ENCODE measurements at regions not wholly inside any gene's neighbourhood (a gene's known extent, or its start where the extent isn't known, plus 50 kb on each side); places are given as distances from the start of the nearest gene placed in this dataset.
"Not testable (repeated sequence)": the region's sequence is repeated elsewhere in the genome, so short reads cannot be mapped to it uniquely, and the experiment has no call there.

DNA sequence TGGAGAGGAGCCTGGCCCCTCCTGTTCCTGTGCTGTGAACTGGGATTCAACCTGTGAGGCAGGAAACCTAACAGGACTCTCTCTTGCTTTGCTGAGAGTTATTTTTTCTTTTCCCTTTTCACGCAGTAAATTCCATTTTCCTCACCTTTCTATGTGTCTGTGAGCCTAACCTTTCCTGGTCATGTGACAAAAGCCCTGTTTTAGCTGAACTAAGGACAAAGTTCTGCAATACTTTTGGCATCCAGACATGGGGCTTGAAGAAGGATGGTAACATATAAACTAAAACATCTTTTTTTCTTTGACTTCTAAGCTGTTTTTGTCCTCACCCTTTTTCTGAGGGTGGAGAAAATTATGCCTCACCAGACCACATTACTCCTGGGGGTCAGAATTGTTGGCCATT is 368.5 kb downstream of the HTR1B start:
- dilution Hi-C loops (cut with MboI; ENCODE audit: extremely low pct_ligation_motif_present, low sequenced_read_pairs): no loop called here
- Histone ChIP-seq H3K27ac (ENCODE audit: control insufficient read depth, insufficient read depth, low read length) (no peak overlapping the region), H3K36me3 (ENCODE audit: control insufficient read depth in 2 of 2, extremely low read depth in 1 of 2, insufficient read depth in 2 of 2, low read length in 2 of 2) (no peaks in the 10 kb centered on the region), H3K4me2 (ENCODE audit: control insufficient read depth, extremely low read depth, insufficient read depth, low read depth, low read length) (no peak overlapping the region), H2AFZ (ENCODE audit: control insufficient read depth, low read length) (no peak overlapping the region), H3K27me3 (ENCODE audit: control insufficient read depth, extremely low read depth, insufficient read depth, low read length) (no peaks in the 10 kb centered on the region), H3K79me2 (ENCODE audit: control insufficient read depth, insufficient read depth, low read length) (no peaks in the 10 kb centered on the region), H4K20me1 (ENCODE audit: control insufficient read depth, extremely low read depth, insufficient read depth, low read length) (no peaks in the 10 kb centered on the region), H3K9me3 (ENCODE audit: control insufficient read depth, low read depth, low read length) (no peaks in the 10 kb centered on the region), H3K4me1 (ENCODE audit: control insufficient read depth, extremely low read depth, insufficient read depth, low read length) (no peaks in the 10 kb centered on the region), H3K9me1 (ENCODE audit: control insufficient read depth, extremely low read depth, insufficient read depth, low read length) (no peaks in the 10 kb centered on the region), H3K9ac (ENCODE audit: control insufficient read depth, extremely low read depth, insufficient read depth, low read length) (no peak overlapping the region), H3K4me3 (ENCODE audit: control insufficient read depth in 2 of 3, extremely low read depth in 1 of 3, insufficient read depth in 2 of 3, low read depth in 1 of 3, low read length in 3 of 3) (no peak overlapping the region)
- TF ChIP-seq EZH2 (IDR thresholded peaks at IDR 0.05; ENCODE audit: low read length): no peak
- FAIRE-seq (no peak), DNase-seq (ENCODE audit: low read depth, low spot score) (no peak)

DNA sequence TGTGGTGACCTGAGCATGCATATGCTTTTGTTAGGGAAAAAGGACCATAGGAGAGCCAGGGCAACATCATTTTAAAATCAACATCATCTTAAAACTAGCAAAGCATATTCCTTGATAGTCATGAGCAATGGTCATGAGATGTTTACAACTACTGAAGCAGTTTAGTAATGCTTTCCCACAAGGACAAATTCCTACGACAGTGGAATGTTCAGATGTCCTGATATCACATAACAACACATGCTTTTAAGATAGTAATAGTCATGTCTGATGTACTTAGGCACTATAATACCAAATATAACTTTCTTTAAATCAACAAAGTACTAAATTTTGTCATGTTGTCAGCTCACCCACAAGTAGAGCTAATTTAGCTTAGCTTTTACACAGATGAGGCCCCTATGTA is 370.3 kb downstream of the HTR1B start:
- Histone ChIP-seq H3K79me2 (ENCODE audit: control insufficient read depth, insufficient read depth, low read length) (no peaks in the 10 kb centered on the region), H3K4me1 (ENCODE audit: control insufficient read depth, extremely low read depth, insufficient read depth, low read length) (no peaks in the 10 kb centered on the region), H3K27me3 (ENCODE audit: control insufficient read depth, extremely low read depth, insufficient read depth, low read length) (no peaks in the 10 kb centered on the region), H3K4me2 (ENCODE audit: control insufficient read depth, extremely low read depth, insufficient read depth, low read depth, low read length) (no peak overlapping the region), H3K27ac (ENCODE audit: control insufficient read depth, insufficient read depth, low read length) (no peak overlapping the region), H3K9ac (ENCODE audit: control insufficient read depth, extremely low read depth, insufficient read depth, low read length) (no peak overlapping the region), H3K36me3 (ENCODE audit: control insufficient read depth in 2 of 2, extremely low read depth in 1 of 2, insufficient read depth in 2 of 2, low read length in 2 of 2) (no peaks in the 10 kb centered on the region), H2AFZ (ENCODE audit: control insufficient read depth, low read length) (no peak overlapping the region), H3K9me1 (ENCODE audit: control insufficient read depth, extremely low read depth, insufficient read depth, low read length) (no peaks in the 10 kb centered on the region), H3K9me3 (ENCODE audit: control insufficient read depth, low read depth, low read length) (no peaks in the 10 kb centered on the region), H3K4me3 (ENCODE audit: control insufficient read depth in 2 of 3, extremely low read depth in 1 of 3, insufficient read depth in 2 of 3, low read depth in 1 of 3, low read length in 3 of 3) (no peak overlapping the region), H4K20me1 (ENCODE audit: control insufficient read depth, extremely low read depth, insufficient read depth, low read length) (no peaks in the 10 kb centered on the region)
- no peak for TF ChIP-seq EZH2 (IDR thresholded peaks at IDR 0.05; ENCODE audit: low read length)
- TF ChIP-seq, protein P1, sequence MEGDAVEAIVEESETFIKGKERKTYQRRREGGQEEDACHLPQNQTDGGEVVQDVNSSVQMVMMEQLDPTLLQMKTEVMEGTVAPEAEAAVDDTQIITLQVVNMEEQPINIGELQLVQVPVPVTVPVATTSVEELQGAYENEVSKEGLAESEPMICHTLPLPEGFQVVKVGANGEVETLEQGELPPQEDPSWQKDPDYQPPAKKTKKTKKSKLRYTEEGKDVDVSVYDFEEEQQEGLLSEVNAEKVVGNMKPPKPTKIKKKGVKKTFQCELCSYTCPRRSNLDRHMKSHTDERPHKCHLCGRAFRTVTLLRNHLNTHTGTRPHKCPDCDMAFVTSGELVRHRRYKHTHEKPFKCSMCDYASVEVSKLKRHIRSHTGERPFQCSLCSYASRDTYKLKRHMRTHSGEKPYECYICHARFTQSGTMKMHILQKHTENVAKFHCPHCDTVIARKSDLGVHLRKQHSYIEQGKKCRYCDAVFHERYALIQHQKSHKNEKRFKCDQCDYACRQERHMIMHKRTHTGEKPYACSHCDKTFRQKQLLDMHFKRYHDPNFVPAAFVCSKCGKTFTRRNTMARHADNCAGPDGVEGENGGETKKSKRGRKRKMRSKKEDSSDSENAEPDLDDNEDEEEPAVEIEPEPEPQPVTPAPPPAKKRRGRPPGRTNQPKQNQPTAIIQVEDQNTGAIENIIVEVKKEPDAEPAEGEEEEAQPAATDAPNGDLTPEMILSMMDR (optimal IDR thresholded peaks at IDR 0.05 in 1 of 3, IDR thresholded peaks at IDR 0.05 in 1 of 3, conservative IDR thresholded peaks at IDR 0.05 in 1 of 3; ENCODE audit: extremely low read depth in 1 of 3, insufficient read depth in 2 of 3, low read length in 3 of 3): no peak
- DNase-seq (ENCODE audit: low read depth, low spot score) (no peak), FAIRE-seq (no peak)
- dilution Hi-C loops (cut with MboI; ENCODE audit: extremely low pct_ligation_motif_present, low sequenced_read_pairs): no loop called here

DNA sequence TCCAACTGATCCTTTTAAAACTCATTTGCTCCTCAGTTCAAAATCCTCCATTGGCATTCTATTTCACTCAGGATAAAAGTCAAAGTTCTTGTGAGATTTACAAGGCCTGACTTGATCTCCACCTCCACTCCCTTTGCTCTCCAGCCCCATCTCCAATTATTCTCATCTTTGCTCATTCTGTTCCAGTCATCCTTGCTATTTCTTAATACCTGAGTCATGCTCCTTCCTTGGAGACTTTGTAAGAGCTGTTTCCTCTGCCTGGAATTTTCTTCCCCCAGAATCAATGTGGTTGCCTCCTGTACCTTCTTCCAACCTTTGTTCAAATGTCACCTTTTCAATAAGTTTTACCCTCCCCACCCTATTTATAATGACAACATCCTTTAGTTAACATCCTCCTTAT is 373.5 kb downstream of the HTR1B start:
- peak; percentile 2 for DNase-seq (ENCODE audit: low read depth, low spot score)
- Histone ChIP-seq H3K27ac (ENCODE audit: control insufficient read depth, insufficient read depth, low read length) (no peak overlapping the region), H3K79me2 (ENCODE audit: control insufficient read depth, insufficient read depth, low read length) (no peaks in the 10 kb centered on the region), H3K9me1 (ENCODE audit: control insufficient read depth, extremely low read depth, insufficient read depth, low read length) (no peaks in the 10 kb centered on the region), H3K9ac (ENCODE audit: control insufficient read depth, extremely low read depth, insufficient read depth, low read length) (no peak overlapping the region), H3K9me3 (ENCODE audit: control insufficient read depth, low read depth, low read length) (no peaks in the 10 kb centered on the region), H4K20me1 (ENCODE audit: control insufficient read depth, extremely low read depth, insufficient read depth, low read length) (no peaks in the 10 kb centered on the region), H3K36me3 (ENCODE audit: control insufficient read depth in 2 of 2, extremely low read depth in 1 of 2, insufficient read depth in 2 of 2, low read length in 2 of 2) (no peaks in the 10 kb centered on the region), H3K27me3 (ENCODE audit: control insufficient read depth, extremely low read depth, insufficient read depth, low read length) (no peaks in the 10 kb centered on the region), H3K4me3 (ENCODE audit: control insufficient read depth in 2 of 3, extremely low read depth in 1 of 3, insufficient read depth in 2 of 3, low read depth in 1 of 3, low read length in 3 of 3) (no peak overlapping the region), H3K4me2 (ENCODE audit: control insufficient read depth, extremely low read depth, insufficient read depth, low read depth, low read length) (no peak overlapping the region), H2AFZ (ENCODE audit: control insufficient read depth, low read length) (no peak overlapping the region), H3K4me1 (ENCODE audit: control insufficient read depth, extremely low read depth, insufficient read depth, low read length) (no peaks in the 10 kb centered on the region)
- no peak for TF ChIP-seq EZH2 (IDR thresholded peaks at IDR 0.05; ENCODE audit: low read length)
- TF ChIP-seq, protein P1 (optimal IDR thresholded peaks at IDR 0.05 in 1 of 3, IDR thresholded peaks at IDR 0.05 in 1 of 3, conservative IDR thresholded peaks at IDR 0.05 in 1 of 3; ENCODE audit: extremely low read depth in 1 of 3, insufficient read depth in 2 of 3, low read length in 3 of 3): no peak
- dilution Hi-C loops (cut with MboI; ENCODE audit: extremely low pct_ligation_motif_present, low sequenced_read_pairs): no loop called here
- peak; percentile 39 for FAIRE-seq

DNA sequence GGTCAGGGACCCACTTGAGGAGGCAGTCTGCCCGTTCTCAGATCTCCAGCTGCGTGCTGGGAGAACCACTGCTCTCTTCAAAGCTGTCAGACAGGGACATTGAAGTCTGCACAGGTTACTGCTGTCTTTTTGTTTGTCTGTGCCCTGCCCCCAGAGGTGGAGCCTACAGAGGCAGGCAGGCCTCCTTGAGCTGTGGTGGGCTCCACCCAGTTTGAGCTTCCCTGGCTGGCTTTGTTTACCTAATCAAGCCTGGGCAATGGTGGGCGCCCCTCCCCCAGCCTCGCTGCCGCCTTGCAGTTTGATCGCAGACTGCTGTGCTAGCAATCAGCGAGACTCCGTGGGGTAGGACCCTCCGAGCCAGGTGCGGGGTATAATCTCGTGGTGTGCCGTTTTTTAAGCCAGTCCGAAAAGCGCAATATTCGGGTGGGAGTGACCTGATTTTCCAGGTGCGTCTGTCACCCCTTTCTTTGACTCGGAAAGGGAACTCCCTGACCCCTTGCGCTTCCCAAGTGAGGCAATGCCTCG is 375.4 kb downstream of the HTR1B start:
- H3K9me3 ChIP-seq (ENCODE audit: control insufficient read depth, low read depth, low read length); H3K27ac ChIP-seq (ENCODE audit: control insufficient read depth, insufficient read depth, low read length); H3K36me3 ChIP-seq (ENCODE audit: control insufficient read depth in 2 of 2, extremely low read depth in 1 of 2, insufficient read depth in 2 of 2, low read length in 2 of 2); H3K27me3 ChIP-seq (ENCODE audit: control insufficient read depth, extremely low read depth, insufficient read depth, low read length); H3K4me1 ChIP-seq (ENCODE audit: control insufficient read depth, extremely low read depth, insufficient read depth, low read length); dilution Hi-C loops (cut with MboI; ENCODE audit: extremely low pct_ligation_motif_present, low sequenced_read_pairs); H3K4me3 ChIP-seq (ENCODE audit: control insufficient read depth in 2 of 3, extremely low read depth in 1 of 3, insufficient read depth in 2 of 3, low read depth in 1 of 3, low read length in 3 of 3); FAIRE-seq; H3K9ac ChIP-seq (ENCODE audit: control insufficient read depth, extremely low read depth, insufficient read depth, low read length); H2AFZ ChIP-seq (ENCODE audit: control insufficient read depth, low read length); H3K79me2 ChIP-seq (ENCODE audit: control insufficient read depth, insufficient read depth, low read length); DNase-seq (ENCODE audit: low read depth, low spot score); H4K20me1 ChIP-seq (ENCODE audit: control insufficient read depth, extremely low read depth, insufficient read depth, low read length); H3K9me1 ChIP-seq (ENCODE audit: control insufficient read depth, extremely low read depth, insufficient read depth, low read length); H3K4me2 ChIP-seq (ENCODE audit: control insufficient read depth, extremely low read depth, insufficient read depth, low read depth, low read length): not testable (repeated sequence)

Data from keratinocyte (primary cell).